WTC11 (cell line): ENCODE measurements at regions not wholly inside any gene's neighbourhood (a gene's known extent, or its start where the extent isn't known, plus 50 kb on each side); places are given as distances from the start of the nearest gene placed in this dataset.

Experiments
- ATAC-seq: fragments of 200-7000 bp; cut with Tn5 transposase; 2 replicates; pipeline ENCODE4 v1.10.0; 2021; ENCODE audit warnings: mild to moderate bottlenecking, moderate library complexity
- CTCF ChIA-PET: fragments of 300-600 bp; sonication (Branson Sonifier 250); formaldehyde crosslinking; loops from one replicate; lab custom pipeline; 2021; ENCODE audit warnings: antibody characterized with exemption; lab: Charles Lee
- POLR2A ChIA-PET: fragments of 350-600 bp; sonication (Branson Sonifier 250); formaldehyde crosslinking; loops from one replicate; lab custom pipeline; 2021; ENCODE audit warnings: antibody characterized with exemption; lab: Charles Lee
- DNase-seq: peaks from one replicate; pipeline ENCODE4 v3.0.0; 2021; ENCODE audit warnings: low spot score
- H3K27ac Mint-ChIP-seq: 2 replicates; pipeline ENCODE4 v1.8.0; 2021; ENCODE audit warnings: mixed read lengths
- H3K27me3 Mint-ChIP-seq: 2 replicates; pipeline ENCODE4 v1.8.0; 2021; ENCODE audit warnings: low read depth, mild to moderate bottlenecking, moderate library complexity, mixed read lengths
- H3K36me3 Mint-ChIP-seq: 2 replicates; pipeline ENCODE4 v1.8.0; 2021; ENCODE audit warnings: mixed read lengths
- H3K4me1 Mint-ChIP-seq: 2 replicates; pipeline ENCODE4 v1.8.0; 2022; ENCODE audit warnings: mixed read lengths
- H3K4me3 Mint-ChIP-seq: 2 replicates; pipeline ENCODE4 v1.8.0; 2021; ENCODE audit warnings: mild to moderate bottlenecking, moderate library complexity, mixed read lengths
- H3K9me3 Mint-ChIP-seq: 2 replicates; pipeline ENCODE4 v1.8.0; 2021; ENCODE audit warnings: mixed read lengths
- CBFB ChIP-seq: sonication (generic); formaldehyde crosslinking; IDR thresholded peaks from 2 replicates; pipeline ENCODE4 v1.8.1; 2022; ENCODE audit warnings: mild to moderate bottlenecking, low read depth, missing genetic modification reagents
- ESRRA ChIP-seq: sonication (generic); formaldehyde crosslinking; IDR thresholded peaks from 2 replicates; pipeline ENCODE4 v1.8.1; 2022; ENCODE audit warnings: mild to moderate bottlenecking, missing genetic modification reagents, borderline replicate concordance
- HMGA2 ChIP-seq: fragments of 250-450 bp; sonication (Bioruptor Pico); IDR thresholded peaks from 2 replicates; pipeline ENCODE4 v1.4.0; 2021; ENCODE audit warnings: mild to moderate bottlenecking, moderate library complexity
- IRF2 ChIP-seq: sonication (generic); formaldehyde crosslinking; IDR thresholded peaks from 2 replicates; pipeline ENCODE4 v1.8.0; 2022; ENCODE audit warnings: low read depth, missing genetic modification reagents, borderline replicate concordance
- MXD4 ChIP-seq: fragments of 250-450 bp; sonication (Bioruptor Pico); IDR thresholded peaks from 2 replicates; pipeline ENCODE4 v1.8.0; 2021; ENCODE audit warnings: mild to moderate bottlenecking, moderate library complexity, borderline replicate concordance
- MYBL2 ChIP-seq: sonication (generic); formaldehyde crosslinking; IDR thresholded peaks from 2 replicates; pipeline ENCODE4 v1.8.1; 2023; ENCODE audit warnings: mild to moderate bottlenecking, moderate library complexity, missing genetic modification reagents
- NFATC4 ChIP-seq: fragments of 250-450 bp; sonication (Bioruptor Pico); IDR thresholded peaks from 2 replicates; pipeline ENCODE4 v1.9.0; 2021; ENCODE audit warnings: mild to moderate bottlenecking
- OVOL2 ChIP-seq: fragments of 250-450 bp; sonication (Bioruptor Pico); IDR thresholded peaks from 2 replicates; pipeline ENCODE4 v1.9.0; 2021; ENCODE audit warnings: mild to moderate bottlenecking, borderline replicate concordance
- TP53 ChIP-seq: sonication (generic); formaldehyde crosslinking; IDR thresholded peaks from 2 replicates; pipeline ENCODE4 v1.8.1; 2023; ENCODE audit warnings: mild to moderate bottlenecking, missing genetic modification reagents
- ZBTB21 ChIP-seq: sonication (generic); formaldehyde crosslinking; IDR thresholded peaks from 2 replicates; pipeline ENCODE4 v1.8.1; 2023; ENCODE audit warnings: mild to moderate bottlenecking, missing genetic modification reagents, borderline replicate concordance
- TF ChIP-seq, protein P1 (sequence below): sonication (generic); formaldehyde crosslinking; IDR thresholded peaks from 2 replicates; pipeline ENCODE4 v1.8.0; 2022; ENCODE audit warnings: missing genetic modification reagents
- TF ChIP-seq, protein P2 (sequence below): sonication (generic); formaldehyde crosslinking; IDR thresholded peaks from 2 replicates; pipeline ENCODE4 v1.8.1; 2022; ENCODE audit warnings: low read depth, missing genetic modification reagents, borderline replicate concordance
- TF ChIP-seq, protein P3 (sequence below): sonication (generic); formaldehyde crosslinking; IDR thresholded peaks from 2 replicates; pipeline ENCODE4 v1.8.1; 2023; ENCODE audit warnings: mild to moderate bottlenecking, missing genetic modification reagents
- TF ChIP-seq, protein P4 (sequence below): sonication (generic); formaldehyde crosslinking; IDR thresholded peaks from 2 replicates; pipeline ENCODE4 v1.8.1; 2022; ENCODE audit warnings: missing genetic modification reagents, borderline replicate concordance
- TF ChIP-seq, protein P5 (sequence below): sonication (generic); formaldehyde crosslinking; IDR thresholded peaks from 2 replicates; pipeline ENCODE4 v1.8.1; 2023; ENCODE audit warnings: mild to moderate bottlenecking, missing genetic modification reagents
- TF ChIP-seq, protein P6 (sequence below): sonication (generic); formaldehyde crosslinking; IDR thresholded peaks from 2 replicates; pipeline ENCODE4 v1.8.1; 2023; ENCODE audit warnings: mild to moderate bottlenecking, missing genetic modification reagents, moderate library complexity
- TF ChIP-seq, protein P7 (sequence below): fragments of 250-450 bp; sonication (Bioruptor Pico); IDR thresholded peaks from 2 replicates; pipeline ENCODE4 v1.9.0; 2021; ENCODE audit warnings: mild to moderate bottlenecking, borderline replicate concordance
- TF ChIP-seq, protein P8 (sequence below): fragments of 250-450 bp; sonication (Bioruptor Pico); IDR thresholded peaks from 2 replicates; pipeline ENCODE4 v2.1.2; 2022; ENCODE audit warnings: mild to moderate bottlenecking, moderate library complexity

DNA sequence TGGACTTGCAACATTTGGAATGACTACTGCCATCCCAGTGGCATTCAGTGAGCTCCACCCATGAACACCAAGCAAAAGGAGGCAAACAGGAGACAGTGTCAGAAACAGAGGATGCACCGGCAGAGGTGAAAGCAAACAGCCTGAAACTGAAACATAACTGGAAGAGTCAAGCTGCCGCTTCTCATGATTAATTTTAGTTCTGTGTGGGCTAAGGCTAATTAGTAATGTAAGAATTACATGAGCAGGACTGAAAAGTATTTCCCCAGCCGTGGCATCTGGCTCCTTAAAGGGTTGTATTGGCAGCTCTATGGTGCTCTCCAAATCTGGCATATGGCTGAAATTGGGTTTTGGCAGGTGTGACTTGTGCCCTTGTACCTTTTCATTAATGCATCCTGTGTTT lies 1108.1 kb downstream of the TSN start:
- DNase-seq, result no peak
- ChIA-PET CTCF (no interaction called here), POLR2A (no interaction called here)
- TF ChIP-seq, protein P1, sequence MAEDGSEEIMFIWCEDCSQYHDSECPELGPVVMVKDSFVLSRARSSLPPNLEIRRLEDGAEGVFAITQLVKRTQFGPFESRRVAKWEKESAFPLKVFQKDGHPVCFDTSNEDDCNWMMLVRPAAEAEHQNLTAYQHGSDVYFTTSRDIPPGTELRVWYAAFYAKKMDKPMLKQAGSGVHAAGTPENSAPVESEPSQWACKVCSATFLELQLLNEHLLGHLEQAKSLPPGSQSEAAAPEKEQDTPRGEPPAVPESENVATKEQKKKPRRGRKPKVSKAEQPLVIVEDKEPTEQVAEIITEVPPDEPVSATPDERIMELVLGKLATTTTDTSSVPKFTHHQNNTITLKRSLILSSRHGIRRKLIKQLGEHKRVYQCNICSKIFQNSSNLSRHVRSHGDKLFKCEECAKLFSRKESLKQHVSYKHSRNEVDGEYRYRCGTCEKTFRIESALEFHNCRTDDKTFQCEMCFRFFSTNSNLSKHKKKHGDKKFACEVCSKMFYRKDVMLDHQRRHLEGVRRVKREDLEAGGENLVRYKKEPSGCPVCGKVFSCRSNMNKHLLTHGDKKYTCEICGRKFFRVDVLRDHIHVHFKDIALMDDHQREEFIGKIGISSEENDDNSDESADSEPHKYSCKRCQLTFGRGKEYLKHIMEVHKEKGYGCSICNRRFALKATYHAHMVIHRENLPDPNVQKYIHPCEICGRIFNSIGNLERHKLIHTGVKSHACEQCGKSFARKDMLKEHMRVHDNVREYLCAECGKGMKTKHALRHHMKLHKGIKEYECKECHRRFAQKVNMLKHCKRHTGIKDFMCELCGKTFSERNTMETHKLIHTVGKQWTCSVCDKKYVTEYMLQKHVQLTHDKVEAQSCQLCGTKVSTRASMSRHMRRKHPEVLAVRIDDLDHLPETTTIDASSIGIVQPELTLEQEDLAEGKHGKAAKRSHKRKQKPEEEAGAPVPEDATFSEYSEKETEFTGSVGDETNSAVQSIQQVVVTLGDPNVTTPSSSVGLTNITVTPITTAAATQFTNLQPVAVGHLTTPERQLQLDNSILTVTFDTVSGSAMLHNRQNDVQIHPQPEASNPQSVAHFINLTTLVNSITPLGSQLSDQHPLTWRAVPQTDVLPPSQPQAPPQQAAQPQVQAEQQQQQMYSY (CRISPR knock-in tag), result no peak
- no peak for TF ChIP-seq CBFB (CRISPR knock-in tag)
- TF ChIP-seq, protein P2, sequence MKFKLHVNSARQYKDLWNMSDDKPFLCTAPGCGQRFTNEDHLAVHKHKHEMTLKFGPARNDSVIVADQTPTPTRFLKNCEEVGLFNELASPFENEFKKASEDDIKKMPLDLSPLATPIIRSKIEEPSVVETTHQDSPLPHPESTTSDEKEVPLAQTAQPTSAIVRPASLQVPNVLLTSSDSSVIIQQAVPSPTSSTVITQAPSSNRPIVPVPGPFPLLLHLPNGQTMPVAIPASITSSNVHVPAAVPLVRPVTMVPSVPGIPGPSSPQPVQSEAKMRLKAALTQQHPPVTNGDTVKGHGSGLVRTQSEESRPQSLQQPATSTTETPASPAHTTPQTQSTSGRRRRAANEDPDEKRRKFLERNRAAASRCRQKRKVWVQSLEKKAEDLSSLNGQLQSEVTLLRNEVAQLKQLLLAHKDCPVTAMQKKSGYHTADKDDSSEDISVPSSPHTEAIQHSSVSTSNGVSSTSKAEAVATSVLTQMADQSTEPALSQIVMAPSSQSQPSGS (CRISPR knock-in tag), result no peak
- TF ChIP-seq, protein P3, sequence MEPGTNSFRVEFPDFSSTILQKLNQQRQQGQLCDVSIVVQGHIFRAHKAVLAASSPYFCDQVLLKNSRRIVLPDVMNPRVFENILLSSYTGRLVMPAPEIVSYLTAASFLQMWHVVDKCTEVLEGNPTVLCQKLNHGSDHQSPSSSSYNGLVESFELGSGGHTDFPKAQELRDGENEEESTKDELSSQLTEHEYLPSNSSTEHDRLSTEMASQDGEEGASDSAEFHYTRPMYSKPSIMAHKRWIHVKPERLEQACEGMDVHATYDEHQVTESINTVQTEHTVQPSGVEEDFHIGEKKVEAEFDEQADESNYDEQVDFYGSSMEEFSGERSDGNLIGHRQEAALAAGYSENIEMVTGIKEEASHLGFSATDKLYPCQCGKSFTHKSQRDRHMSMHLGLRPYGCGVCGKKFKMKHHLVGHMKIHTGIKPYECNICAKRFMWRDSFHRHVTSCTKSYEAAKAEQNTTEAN, result no peak
- TF ChIP-seq, protein P4, sequence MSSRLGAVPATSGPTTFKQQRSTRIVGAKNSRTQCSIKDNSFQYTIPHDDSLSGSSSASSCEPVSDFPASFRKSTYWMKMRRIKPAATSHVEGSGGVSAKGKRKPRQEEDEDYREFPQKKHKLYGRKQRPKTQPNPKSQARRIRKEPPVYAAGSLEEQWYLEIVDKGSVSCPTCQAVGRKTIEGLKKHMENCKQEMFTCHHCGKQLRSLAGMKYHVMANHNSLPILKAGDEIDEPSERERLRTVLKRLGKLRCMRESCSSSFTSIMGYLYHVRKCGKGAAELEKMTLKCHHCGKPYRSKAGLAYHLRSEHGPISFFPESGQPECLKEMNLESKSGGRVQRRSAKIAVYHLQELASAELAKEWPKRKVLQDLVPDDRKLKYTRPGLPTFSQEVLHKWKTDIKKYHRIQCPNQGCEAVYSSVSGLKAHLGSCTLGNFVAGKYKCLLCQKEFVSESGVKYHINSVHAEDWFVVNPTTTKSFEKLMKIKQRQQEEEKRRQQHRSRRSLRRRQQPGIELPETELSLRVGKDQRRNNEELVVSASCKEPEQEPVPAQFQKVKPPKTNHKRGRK (CRISPR knock-in tag), result no peak
- TF ChIP-seq IRF2 (CRISPR knock-in tag), result no peak
- TF ChIP-seq, protein P5, sequence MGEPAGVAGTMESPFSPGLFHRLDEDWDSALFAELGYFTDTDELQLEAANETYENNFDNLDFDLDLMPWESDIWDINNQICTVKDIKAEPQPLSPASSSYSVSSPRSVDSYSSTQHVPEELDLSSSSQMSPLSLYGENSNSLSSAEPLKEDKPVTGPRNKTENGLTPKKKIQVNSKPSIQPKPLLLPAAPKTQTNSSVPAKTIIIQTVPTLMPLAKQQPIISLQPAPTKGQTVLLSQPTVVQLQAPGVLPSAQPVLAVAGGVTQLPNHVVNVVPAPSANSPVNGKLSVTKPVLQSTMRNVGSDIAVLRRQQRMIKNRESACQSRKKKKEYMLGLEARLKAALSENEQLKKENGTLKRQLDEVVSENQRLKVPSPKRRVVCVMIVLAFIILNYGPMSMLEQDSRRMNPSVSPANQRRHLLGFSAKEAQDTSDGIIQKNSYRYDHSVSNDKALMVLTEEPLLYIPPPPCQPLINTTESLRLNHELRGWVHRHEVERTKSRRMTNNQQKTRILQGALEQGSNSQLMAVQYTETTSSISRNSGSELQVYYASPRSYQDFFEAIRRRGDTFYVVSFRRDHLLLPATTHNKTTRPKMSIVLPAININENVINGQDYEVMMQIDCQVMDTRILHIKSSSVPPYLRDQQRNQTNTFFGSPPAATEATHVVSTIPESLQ, result no peak
- TF ChIP-seq, protein P6, sequence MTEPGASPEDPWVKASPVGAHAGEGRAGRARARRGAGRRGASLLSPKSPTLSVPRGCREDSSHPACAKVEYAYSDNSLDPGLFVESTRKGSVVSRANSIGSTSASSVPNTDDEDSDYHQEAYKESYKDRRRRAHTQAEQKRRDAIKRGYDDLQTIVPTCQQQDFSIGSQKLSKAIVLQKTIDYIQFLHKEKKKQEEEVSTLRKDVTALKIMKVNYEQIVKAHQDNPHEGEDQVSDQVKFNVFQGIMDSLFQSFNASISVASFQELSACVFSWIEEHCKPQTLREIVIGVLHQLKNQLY, result no peak
- TF ChIP-seq TP53, result no peak
- no peak for TF ChIP-seq HMGA2
- no peak for TF ChIP-seq OVOL2
- TF ChIP-seq NFATC4, result no peak
- TF ChIP-seq ZBTB21 (CRISPR knock-in tag), result no peak
- no peak for TF ChIP-seq MYBL2
- no peak for TF ChIP-seq ESRRA
- no peaks in the 10 kb centered on the region for H3K27me3 Mint-ChIP-seq
- H3K9me3 Mint-ChIP-seq, result peaks cover 15% of the 10 kb centered on the region
- no peak for ATAC-seq
- no peak overlapping the region for H3K27ac Mint-ChIP-seq
- peaks cover 4% of the 10 kb centered on the region for H3K36me3 Mint-ChIP-seq
- peaks cover 3% of the 10 kb centered on the region for H3K4me1 Mint-ChIP-seq
- no peak overlapping the region for H3K4me3 Mint-ChIP-seq

DNA sequence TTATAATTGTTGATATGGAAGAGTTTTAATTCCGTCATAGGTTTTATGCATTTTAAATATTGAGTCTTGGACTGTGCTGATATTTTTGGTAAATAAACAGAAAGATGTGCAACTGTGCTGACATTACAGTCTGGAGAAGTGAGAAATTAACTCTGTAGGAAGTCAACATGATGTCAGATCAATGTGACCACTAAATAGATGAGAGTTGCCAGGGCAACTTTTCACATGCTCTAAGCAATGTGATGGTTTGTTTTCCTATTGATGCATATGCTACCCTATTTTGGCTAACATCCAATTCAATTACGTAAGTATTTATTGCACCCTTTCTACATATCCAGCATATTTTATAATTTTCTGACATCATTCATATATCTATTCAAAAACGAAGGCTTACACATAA lies 1109.3 kb downstream of the TSN start:
- Mint-ChIP-seq H3K27ac (no peak overlapping the region), H3K9me3 (peaks cover 8% of the 10 kb centered on the region), H3K4me3 (no peak overlapping the region), H3K4me1 (peaks cover 3% of the 10 kb centered on the region), H3K27me3 (no peaks in the 10 kb centered on the region), H3K36me3 (no peaks in the 10 kb centered on the region)
- POLR2A ChIA-PET, result no interaction called here
- ATAC-seq (no peak), DNase-seq (no peak)
- CTCF ChIA-PET, result no interaction called here
- TF ChIP-seq, protein P7, sequence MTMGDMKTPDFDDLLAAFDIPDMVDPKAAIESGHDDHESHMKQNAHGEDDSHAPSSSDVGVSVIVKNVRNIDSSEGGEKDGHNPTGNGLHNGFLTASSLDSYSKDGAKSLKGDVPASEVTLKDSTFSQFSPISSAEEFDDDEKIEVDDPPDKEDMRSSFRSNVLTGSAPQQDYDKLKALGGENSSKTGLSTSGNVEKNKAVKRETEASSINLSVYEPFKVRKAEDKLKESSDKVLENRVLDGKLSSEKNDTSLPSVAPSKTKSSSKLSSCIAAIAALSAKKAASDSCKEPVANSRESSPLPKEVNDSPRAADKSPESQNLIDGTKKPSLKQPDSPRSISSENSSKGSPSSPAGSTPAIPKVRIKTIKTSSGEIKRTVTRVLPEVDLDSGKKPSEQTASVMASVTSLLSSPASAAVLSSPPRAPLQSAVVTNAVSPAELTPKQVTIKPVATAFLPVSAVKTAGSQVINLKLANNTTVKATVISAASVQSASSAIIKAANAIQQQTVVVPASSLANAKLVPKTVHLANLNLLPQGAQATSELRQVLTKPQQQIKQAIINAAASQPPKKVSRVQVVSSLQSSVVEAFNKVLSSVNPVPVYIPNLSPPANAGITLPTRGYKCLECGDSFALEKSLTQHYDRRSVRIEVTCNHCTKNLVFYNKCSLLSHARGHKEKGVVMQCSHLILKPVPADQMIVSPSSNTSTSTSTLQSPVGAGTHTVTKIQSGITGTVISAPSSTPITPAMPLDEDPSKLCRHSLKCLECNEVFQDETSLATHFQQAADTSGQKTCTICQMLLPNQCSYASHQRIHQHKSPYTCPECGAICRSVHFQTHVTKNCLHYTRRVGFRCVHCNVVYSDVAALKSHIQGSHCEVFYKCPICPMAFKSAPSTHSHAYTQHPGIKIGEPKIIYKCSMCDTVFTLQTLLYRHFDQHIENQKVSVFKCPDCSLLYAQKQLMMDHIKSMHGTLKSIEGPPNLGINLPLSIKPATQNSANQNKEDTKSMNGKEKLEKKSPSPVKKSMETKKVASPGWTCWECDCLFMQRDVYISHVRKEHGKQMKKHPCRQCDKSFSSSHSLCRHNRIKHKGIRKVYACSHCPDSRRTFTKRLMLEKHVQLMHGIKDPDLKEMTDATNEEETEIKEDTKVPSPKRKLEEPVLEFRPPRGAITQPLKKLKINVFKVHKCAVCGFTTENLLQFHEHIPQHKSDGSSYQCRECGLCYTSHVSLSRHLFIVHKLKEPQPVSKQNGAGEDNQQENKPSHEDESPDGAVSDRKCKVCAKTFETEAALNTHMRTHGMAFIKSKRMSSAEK (CRISPR knock-in tag), result no peak
- TF ChIP-seq, protein P2 (CRISPR knock-in tag), result no peak
- TF ChIP-seq, protein P8, sequence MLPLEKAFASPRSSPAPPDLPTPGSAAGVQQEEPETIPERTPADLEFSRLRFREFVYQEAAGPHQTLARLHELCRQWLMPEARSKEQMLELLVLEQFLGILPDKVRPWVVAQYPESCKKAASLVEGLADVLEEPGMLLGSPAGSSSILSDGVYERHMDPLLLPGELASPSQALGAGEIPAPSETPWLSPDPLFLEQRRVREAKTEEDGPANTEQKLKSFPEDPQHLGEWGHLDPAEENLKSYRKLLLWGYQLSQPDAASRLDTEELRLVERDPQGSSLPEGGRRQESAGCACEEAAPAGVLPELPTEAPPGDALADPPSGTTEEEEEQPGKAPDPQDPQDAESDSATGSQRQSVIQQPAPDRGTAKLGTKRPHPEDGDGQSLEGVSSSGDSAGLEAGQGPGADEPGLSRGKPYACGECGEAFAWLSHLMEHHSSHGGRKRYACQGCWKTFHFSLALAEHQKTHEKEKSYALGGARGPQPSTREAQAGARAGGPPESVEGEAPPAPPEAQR, result no peak
- no peak for TF ChIP-seq MXD4 (CRISPR knock-in tag)
